ENCODE measurements at regions not wholly inside any gene's neighbourhood (a gene's known extent, or its start where the extent isn't known, plus 50 kb on each side); places are given as distances from the start of the nearest gene placed in this dataset.
"Not testable (repeated sequence)": the region's sequence is repeated elsewhere in the genome, so short reads cannot be mapped to it uniquely, and the experiment has no call there.

DNA sequence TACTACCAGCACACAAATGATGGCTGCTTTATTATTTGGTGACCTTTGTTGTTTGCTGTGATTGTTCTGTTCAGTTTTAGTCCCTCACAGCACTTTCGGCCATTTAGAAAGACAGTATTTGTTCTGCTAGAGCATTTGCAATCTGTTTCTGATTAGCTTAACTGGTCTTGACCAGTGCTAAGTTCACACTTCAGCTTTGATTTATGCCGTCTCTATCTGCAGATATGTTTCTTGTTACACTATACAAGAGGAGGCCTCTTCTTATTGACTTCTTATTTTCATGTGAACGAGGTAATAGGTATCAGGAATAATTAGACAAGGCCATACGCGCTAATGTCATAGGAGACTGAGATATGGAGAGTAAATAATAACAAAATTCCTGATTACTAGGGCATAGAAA is 253.0 kb upstream of the PLGLB2 start:
- Histone ChIP-seq H3K27ac (peak overlapping the region in 6 of 8 donors; percentile 4 to 83 (median 74)), H3K4me1 (peaks cover 0 to 32% (median 8%) of the 10 kb centered on the region in 6 donors), H3K4me3 (peak overlapping the region in 1 of 8 donors; percentile 31)
- H3K9me3 ChIP-seq; H3K27me3 ChIP-seq (replicated peaks in 1 of 7); DNase-seq; H3K36me3 ChIP-seq; intact Hi-C loops (cut with DNase I; ENCODE audit: low total_unique reads): not testable (repeated sequence)
- WGBS, 5 donors = 89 to 96% (median 93%) methylated on average over 5 of the region's 5 CpGs

GRCh38 chr2:87495455-87495854 is 252.4 kb upstream of the PLGLB2 start:
- Histone ChIP-seq H3K4me1 (peaks cover 0 to 38% (median 9%) of the 10 kb centered on the region in 6 donors), H3K27ac (peak overlapping the region in 7 of 8 donors; percentile 4 to 83 (median 70)), H3K4me3 (peak overlapping the region in 1 of 8 donors; percentile 31)
- H3K9me3 ChIP-seq; intact Hi-C loops (cut with DNase I; ENCODE audit: low total_unique reads); H3K27me3 ChIP-seq (replicated peaks in 1 of 7); H3K36me3 ChIP-seq; DNase-seq: not testable (repeated sequence)
- WGBS, 5 donors = 59 to 97% (median 78%) methylated on average over 3 to 5 of the region's 5 CpGs

- WGBS, 5 donors = 8 to 46% (median 26%) methylated on average over 1 to 3 of the region's 6 CpGs
- intact Hi-C loops (cut with DNase I; ENCODE audit: low total_unique reads); DNase-seq; H3K9me3 ChIP-seq; H3K27me3 ChIP-seq (replicated peaks in 1 of 7); H3K4me3 ChIP-seq; H3K36me3 ChIP-seq: not testable (repeated sequence)
- peak overlapping the region in 6 of 8 donors; percentile 20 to 83 (median 74) for H3K27ac ChIP-seq
- TF ChIP-seq, protein P1, sequence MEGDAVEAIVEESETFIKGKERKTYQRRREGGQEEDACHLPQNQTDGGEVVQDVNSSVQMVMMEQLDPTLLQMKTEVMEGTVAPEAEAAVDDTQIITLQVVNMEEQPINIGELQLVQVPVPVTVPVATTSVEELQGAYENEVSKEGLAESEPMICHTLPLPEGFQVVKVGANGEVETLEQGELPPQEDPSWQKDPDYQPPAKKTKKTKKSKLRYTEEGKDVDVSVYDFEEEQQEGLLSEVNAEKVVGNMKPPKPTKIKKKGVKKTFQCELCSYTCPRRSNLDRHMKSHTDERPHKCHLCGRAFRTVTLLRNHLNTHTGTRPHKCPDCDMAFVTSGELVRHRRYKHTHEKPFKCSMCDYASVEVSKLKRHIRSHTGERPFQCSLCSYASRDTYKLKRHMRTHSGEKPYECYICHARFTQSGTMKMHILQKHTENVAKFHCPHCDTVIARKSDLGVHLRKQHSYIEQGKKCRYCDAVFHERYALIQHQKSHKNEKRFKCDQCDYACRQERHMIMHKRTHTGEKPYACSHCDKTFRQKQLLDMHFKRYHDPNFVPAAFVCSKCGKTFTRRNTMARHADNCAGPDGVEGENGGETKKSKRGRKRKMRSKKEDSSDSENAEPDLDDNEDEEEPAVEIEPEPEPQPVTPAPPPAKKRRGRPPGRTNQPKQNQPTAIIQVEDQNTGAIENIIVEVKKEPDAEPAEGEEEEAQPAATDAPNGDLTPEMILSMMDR (IDR thresholded peaks at IDR 0.05 in 8 of 11, conservative IDR thresholded peaks at IDR 0.05 in 3 of 11) = peak in 5 of 11 experiments; percentile 39 to 63 (median 50)
- peaks cover 0 to 46% (median 10%) of the 10 kb centered on the region in 6 donors for H3K4me1 ChIP-seq
These were observed 251.6 kb upstream of the PLGLB2 start for GRCh38 chr2:87496036-87497006.

GRCh38 chr2:87497135-87497534 is 250.8 kb upstream of the PLGLB2 start:
- intact Hi-C loops (cut with DNase I; ENCODE audit: low total_unique reads); H3K4me3 ChIP-seq; DNase-seq; H3K9me3 ChIP-seq; H3K36me3 ChIP-seq; H3K27me3 ChIP-seq (replicated peaks in 1 of 7): not testable (repeated sequence)
- Histone ChIP-seq H3K27ac (peak overlapping the region in 4 of 8 donors; percentile 76 to 85 (median 80)), H3K4me1 (peaks cover 0 to 46% (median 10%) of the 10 kb centered on the region in 6 donors)
- WGBS, 5 donors = 33 to 67% (median 60%) methylated on average over 1 of the region's 3 CpGs; no CpG with 5 or more reads in 2 of the 5 donors

- H3K9me3 ChIP-seq; H3K36me3 ChIP-seq; H3K4me3 ChIP-seq; intact Hi-C loops (cut with DNase I; ENCODE audit: low total_unique reads); H3K27me3 ChIP-seq (replicated peaks in 1 of 7); DNase-seq: not testable (repeated sequence)
- Histone ChIP-seq H3K4me1 (peaks cover 0 to 46% (median 10%) of the 10 kb centered on the region in 6 donors), H3K27ac (peak overlapping the region in 6 of 8 donors; percentile 38 to 85 (median 76))
- 59 to 86% (median 68%) methylated on average over 3 to 4 of the region's 4 CpGs for WGBS, 5 donors
These were observed 250.2 kb upstream of the PLGLB2 start for GRCh38 chr2:87497700-87498099.

GRCh38 chr2:87498169-87498853 is 249.6 kb upstream of the PLGLB2 start:
- peak overlapping the region in 7 of 8 donors; percentile 38 to 85 (median 76) for H3K27ac ChIP-seq
- intact Hi-C loops (cut with DNase I; ENCODE audit: low total_unique reads) = not testable (repeated sequence)

GRCh38 chr2:87498854-87499238 is 249.0 kb upstream of the PLGLB2 start:
- H3K4me1 ChIP-seq = peaks cover 0 to 38% (median 10%) of the 10 kb centered on the region in 6 donors
- H3K4me3 ChIP-seq; H3K27me3 ChIP-seq (replicated peaks in 1 of 7); H3K9me3 ChIP-seq; DNase-seq; H3K36me3 ChIP-seq; intact Hi-C loops (cut with DNase I; ENCODE audit: low total_unique reads): not testable (repeated sequence)
- WGBS, 5 donors = 31 to 40% methylated on average over 1 to 3 of the region's 7 CpGs; no CpG with 5 or more reads in 3 of the 5 donors
- peak overlapping the region in 7 of 8 donors; percentile 38 to 85 (median 76) for H3K27ac ChIP-seq

More at GRCh38 chr2:87498169-87498853, 249.6 kb upstream of the PLGLB2 start:
- not testable (repeated sequence) for H3K9me3 ChIP-seq; DNase-seq; H3K27me3 ChIP-seq (replicated peaks in 1 of 7); H3K36me3 ChIP-seq; H3K4me3 ChIP-seq
- WGBS, 5 donors = 42 to 100% (median 54%) methylated on average over 2 to 7 of the region's 12 CpGs; no CpG with 5 or more reads in 1 of the 5 donors
- H3K4me1 ChIP-seq = peaks cover 0 to 44% (median 10%) of the 10 kb centered on the region in 6 donors

GRCh38 chr2:87499860-87500259 is 248.0 kb upstream of the PLGLB2 start:
- Histone ChIP-seq H3K27ac (peak overlapping the region in 7 of 8 donors; percentile 63 to 87 (median 80)), H3K4me1 (peaks cover 0 to 35% (median 9%) of the 10 kb centered on the region in 6 donors)
- H3K4me3 ChIP-seq; H3K36me3 ChIP-seq; DNase-seq; intact Hi-C loops (cut with DNase I; ENCODE audit: low total_unique reads); H3K27me3 ChIP-seq (replicated peaks in 1 of 7); H3K9me3 ChIP-seq: not testable (repeated sequence)
- 36 to 55% (median 40%) methylated on average over 1 to 4 of the region's 6 CpGs for WGBS, 5 donors

DNA sequence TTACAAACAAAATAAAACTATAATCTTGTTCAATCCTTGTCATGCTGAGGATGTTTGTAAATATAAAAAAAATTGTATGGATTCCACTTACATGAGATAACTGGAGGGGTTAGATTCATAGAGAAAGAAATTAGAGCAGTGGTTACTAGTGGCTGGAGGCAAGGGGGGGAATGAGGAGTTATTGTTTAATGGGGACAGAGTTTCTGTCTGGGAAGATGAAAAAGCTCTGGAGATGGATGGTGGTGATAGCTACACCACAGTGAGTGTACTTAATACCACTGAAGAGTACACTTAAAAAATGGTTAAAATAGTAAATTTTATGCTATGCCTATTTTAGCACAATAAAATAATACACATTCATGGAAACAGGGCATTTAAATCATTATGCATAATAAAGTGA is 247.5 kb upstream of the PLGLB2 start:
- H3K36me3 ChIP-seq; H3K27me3 ChIP-seq (replicated peaks in 1 of 7); H3K4me3 ChIP-seq; DNase-seq; H3K9me3 ChIP-seq; intact Hi-C loops (cut with DNase I; ENCODE audit: low total_unique reads): not testable (repeated sequence)
- Histone ChIP-seq H3K27ac (peak overlapping the region in 7 of 8 donors; percentile 63 to 87 (median 80)), H3K4me1 (peaks cover 0 to 30% (median 4%) of the 10 kb centered on the region in 6 donors)

All from spleen (tissue), 11 donors.